Transverse colon (tissue), 4 donors: ENCODE measurements at regions not wholly inside any gene's neighbourhood (a gene's known extent, or its start where the extent isn't known, plus 50 kb on each side); places are given as distances from the start of the nearest gene placed in this dataset.

ENCODE experiments used
- DNase-seq: peaks from one replicate; pipeline ENCODE4 v3.0.0-alpha.2; 2019
- H3K27ac ChIP-seq, 4 donors: fragments of 200-600 bp; sonication (generic); 2 replicates each; pipeline ENCODE4 v1.5.1; 2016 to 2018; ENCODE audit warnings: inconsistent platforms in 4 of 4
- H3K27me3 ChIP-seq: fragments of 200-600 bp; sonication (generic); 2 replicates; pipeline ENCODE4 v1.5.1; 2017; ENCODE audit warnings: inconsistent platforms
- H3K36me3 ChIP-seq, 4 donors: fragments of 200-600 bp; sonication (generic); 2 replicates each; pipeline ENCODE4 v1.5.1; 2017 to 2019; ENCODE audit warnings: inconsistent platforms in 4 of 4
- H3K4me1 ChIP-seq, 4 donors: fragments of 200-600 bp; sonication (generic); 2 replicates each; pipeline ENCODE4 v1.5.1; 2017 to 2020; ENCODE audit warnings: inconsistent platforms in 4 of 4
- H3K4me3 ChIP-seq, 4 donors: fragments of 200-600 bp; sonication (generic); 1 replicate in 1 of 4; 2 replicates in 3 of 4; pipeline versions ENCODE4 v1.5.1 to v1.6.1; 2017 to 2019; ENCODE audit warnings: inconsistent platforms in 4 of 4
- H3K9me3 ChIP-seq, 2 donors: fragments of 200-600 bp; sonication (generic); 2 replicates each; pipeline ENCODE4 v1.5.1; 2017 to 2019; ENCODE audit warnings: inconsistent platforms in 2 of 2
- EP300 ChIP-seq: sonication (generic); formaldehyde crosslinking; IDR thresholded peaks from one replicate; pipeline ENCODE4 v1.6.1; 2017; ENCODE audit warnings: antibody characterized with exemption, low read depth
- POLR2A ChIP-seq: fragments of 450-650 bp; IDR thresholded peaks from one replicate; pipeline ENCODE4 v1.6.1; 2016; ENCODE audit warnings: antibody characterized with exemption, mild to moderate bottlenecking, moderate library complexity
- POLR2AphosphoS5 ChIP-seq, 3 donors: sonication (generic); formaldehyde crosslinking; IDR thresholded peaks; one replicate each; pipeline ENCODE4 v1.6.1; 2016; ENCODE audit warnings: antibody characterized with exemption in 3 of 3
- WGBS, 2 donors: methylation state at CpG; one replicate each; pipeline ENCODE4 v1.1.5; 2018; ENCODE audit warnings: low coverage in 1 of 2; 5-methylcytosine and 5-hydroxymethylcytosine counted together
- in situ Hi-C, 4 donors: fragments of 200-750 bp; cut with MboI; loops; one replicate each; pipeline versions ENCODE4 v1.15.0 to v1.15.1; 2017; ENCODE audit warnings: low sequenced_read_pairs in 3 of 4, low pct_ligation_motif_present in 1 of 4, low pct_unique_long_range_greater_than_20kb in 1 of 4
- intact Hi-C: fragments of 100-400 bp; cut with DNase I; formaldehyde crosslinking; loops from one replicate; pipeline ENCODE4 v1.15.1; 2023; ENCODE audit warnings: low total_unique reads
- TF ChIP-seq, protein P1 (sequence below), 5 experiments: fragments of 200-600 bp in 3 of 5; fragments of 450-650 bp in 2 of 5; sonication (generic) in 3 of 5; IDR thresholded peaks; 1 replicate in 2 of 5; 2 replicates in 3 of 5; pipeline ENCODE4 v1.5.1; 2016 to 2017; ENCODE audit warnings: antibody characterized with exemption in 5 of 5, inconsistent platforms in 3 of 5, mild to moderate bottlenecking in 2 of 5, moderate library complexity in 1 of 5

DNA sequence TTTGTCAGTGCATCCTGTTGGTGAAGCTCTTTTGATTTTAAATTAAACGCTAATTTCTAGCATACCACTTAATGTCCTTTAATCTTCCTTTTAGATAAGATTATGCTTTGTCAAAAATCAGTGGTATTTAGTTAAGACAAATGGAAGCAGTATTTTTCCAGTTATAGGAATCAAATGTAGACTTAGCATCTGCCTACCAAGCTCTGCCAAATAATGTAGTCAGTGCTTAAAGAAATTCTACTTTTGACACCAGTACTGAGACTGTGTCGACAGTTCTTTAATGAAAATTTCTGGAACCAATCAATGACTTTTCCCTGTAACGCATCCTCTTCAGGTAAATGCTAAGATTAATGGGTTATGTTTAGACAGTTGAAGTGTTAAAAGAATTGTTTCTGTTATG is 803.3 kb upstream of the FAM98A start:
- in situ Hi-C loops (no loop called here), intact Hi-C loops (no loop called here)
- TF ChIP-seq POLR2A: no peak
- TF ChIP-seq, protein P1, sequence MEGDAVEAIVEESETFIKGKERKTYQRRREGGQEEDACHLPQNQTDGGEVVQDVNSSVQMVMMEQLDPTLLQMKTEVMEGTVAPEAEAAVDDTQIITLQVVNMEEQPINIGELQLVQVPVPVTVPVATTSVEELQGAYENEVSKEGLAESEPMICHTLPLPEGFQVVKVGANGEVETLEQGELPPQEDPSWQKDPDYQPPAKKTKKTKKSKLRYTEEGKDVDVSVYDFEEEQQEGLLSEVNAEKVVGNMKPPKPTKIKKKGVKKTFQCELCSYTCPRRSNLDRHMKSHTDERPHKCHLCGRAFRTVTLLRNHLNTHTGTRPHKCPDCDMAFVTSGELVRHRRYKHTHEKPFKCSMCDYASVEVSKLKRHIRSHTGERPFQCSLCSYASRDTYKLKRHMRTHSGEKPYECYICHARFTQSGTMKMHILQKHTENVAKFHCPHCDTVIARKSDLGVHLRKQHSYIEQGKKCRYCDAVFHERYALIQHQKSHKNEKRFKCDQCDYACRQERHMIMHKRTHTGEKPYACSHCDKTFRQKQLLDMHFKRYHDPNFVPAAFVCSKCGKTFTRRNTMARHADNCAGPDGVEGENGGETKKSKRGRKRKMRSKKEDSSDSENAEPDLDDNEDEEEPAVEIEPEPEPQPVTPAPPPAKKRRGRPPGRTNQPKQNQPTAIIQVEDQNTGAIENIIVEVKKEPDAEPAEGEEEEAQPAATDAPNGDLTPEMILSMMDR (IDR thresholded peaks at IDR 0.05): no peak
- TF ChIP-seq POLR2AphosphoS5 (IDR thresholded peaks at IDR 0.05): no peak
- TF ChIP-seq EP300: no peak
- H3K27ac ChIP-seq: no peak overlapping the region
- no peaks in the 10 kb centered on the region for H3K4me1 ChIP-seq
- no peaks in the 10 kb centered on the region for H3K27me3 ChIP-seq
- no peak overlapping the region for H3K4me3 ChIP-seq
- no peak for DNase-seq
- 92 to 100% methylated on average over 3 of the region's 3 CpGs for WGBS, 2 donors
- H3K9me3 ChIP-seq: no peaks in the 10 kb centered on the region
- H3K36me3 ChIP-seq: no peaks in the 10 kb centered on the region

- DNase-seq: no peak
- no peaks in the 10 kb centered on the region for H3K36me3 ChIP-seq
- intact Hi-C loops (no loop called here), in situ Hi-C loops (no loop called here)
- 82 to 83% methylated on average over 3 to 5 of the region's 5 CpGs for WGBS, 2 donors
- no peak for TF ChIP-seq POLR2A
- TF ChIP-seq EP300: no peak
- TF ChIP-seq, protein P1 (IDR thresholded peaks at IDR 0.05): no peak
- TF ChIP-seq POLR2AphosphoS5 (IDR thresholded peaks at IDR 0.05): no peak
- H3K27me3 ChIP-seq: no peaks in the 10 kb centered on the region
- no peaks in the 10 kb centered on the region for H3K9me3 ChIP-seq
- H3K4me3 ChIP-seq: no peak overlapping the region
- no peak overlapping the region for H3K27ac ChIP-seq
- no peaks in the 10 kb centered on the region for H3K4me1 ChIP-seq
Observed at GRCh38 chr2:34401186-34401585, 802.1 kb upstream of the FAM98A start.

- H3K27me3 ChIP-seq: no peaks in the 10 kb centered on the region
- 71 to 86% methylated on average over 1 to 2 of the region's 2 CpGs for WGBS, 2 donors
- in situ Hi-C loops (no loop called here), intact Hi-C loops (no loop called here)
- H3K36me3 ChIP-seq: no peaks in the 10 kb centered on the region
- no peak overlapping the region for H3K27ac ChIP-seq
- no peak overlapping the region for H3K4me3 ChIP-seq
- no peak for DNase-seq
- no peaks in the 10 kb centered on the region for H3K9me3 ChIP-seq
- H3K4me1 ChIP-seq: no peaks in the 10 kb centered on the region
- TF ChIP-seq POLR2A: no peak
- TF ChIP-seq EP300: no peak
- TF ChIP-seq, protein P1 (IDR thresholded peaks at IDR 0.05): no peak
- TF ChIP-seq POLR2AphosphoS5 (IDR thresholded peaks at IDR 0.05): no peak
Observed at GRCh38 chr2:34388446-34388845, 789.3 kb upstream of the FAM98A start.

DNA sequence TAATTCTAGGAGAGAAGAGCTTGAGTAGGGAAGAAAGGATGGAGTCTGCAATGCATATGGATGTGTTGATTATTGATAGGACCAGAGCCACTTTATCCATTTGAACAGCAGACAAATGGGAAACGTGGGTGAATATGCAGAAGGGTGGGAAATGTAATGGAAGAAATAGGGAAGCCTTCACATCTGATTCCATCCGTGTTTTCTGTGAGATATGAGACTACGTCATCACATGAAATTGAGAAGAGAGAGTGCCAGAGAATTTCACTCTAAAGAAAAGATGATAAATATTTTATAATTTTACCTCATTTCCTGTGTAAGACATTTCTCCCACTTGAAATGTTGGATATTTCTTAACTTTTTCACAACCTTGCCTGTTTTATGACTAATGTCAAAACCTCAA is 788.4 kb upstream of the FAM98A start:
- Histone ChIP-seq H3K36me3 (no peaks in the 10 kb centered on the region), H3K4me1 (no peaks in the 10 kb centered on the region), H3K9me3 (no peaks in the 10 kb centered on the region), H3K4me3 (no peak overlapping the region), H3K27me3 (no peaks in the 10 kb centered on the region), H3K27ac (no peak overlapping the region)
- DNase-seq: no peak
- WGBS, 2 donors: 70 to 83% methylated on average over 3 of the region's 3 CpGs
- in situ Hi-C loops: no loop called here
- intact Hi-C loops: no loop called here
- TF ChIP-seq, protein P1 (IDR thresholded peaks at IDR 0.05): no peak
- TF ChIP-seq POLR2A (no peak), POLR2AphosphoS5 (IDR thresholded peaks at IDR 0.05) (no peak), EP300 (no peak)
